ENCODE measurements at regions not wholly inside any gene's neighbourhood (a gene's known extent, or its start where the extent isn't known, plus 50 kb on each side); places are given as distances from the start of the nearest gene placed in this dataset.
A peak's percentile ranks its signal among the peaks of the same experiment; 100 is the strongest.

DNA sequence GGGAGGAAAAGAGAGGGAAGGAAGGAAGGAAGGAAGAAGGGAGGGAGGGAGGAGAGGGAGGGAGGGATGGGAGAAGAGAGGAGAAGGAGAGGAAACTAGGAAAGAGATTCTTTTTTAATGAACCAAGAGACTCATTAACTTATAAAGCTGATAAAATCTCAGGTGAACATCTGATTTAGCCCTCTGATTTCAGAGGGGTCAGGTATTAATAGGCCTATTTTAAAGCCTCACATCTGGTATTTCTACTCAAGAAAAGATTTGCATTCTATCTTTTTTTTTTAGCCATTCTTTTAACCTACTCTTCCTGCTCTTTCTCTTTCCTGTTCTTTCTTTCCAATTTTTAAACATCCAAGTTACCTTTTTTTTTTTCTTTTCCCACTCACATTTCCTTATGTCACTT is 103.3 kb upstream of the CPEB2 start:
- no peak for DNase-seq

DNA sequence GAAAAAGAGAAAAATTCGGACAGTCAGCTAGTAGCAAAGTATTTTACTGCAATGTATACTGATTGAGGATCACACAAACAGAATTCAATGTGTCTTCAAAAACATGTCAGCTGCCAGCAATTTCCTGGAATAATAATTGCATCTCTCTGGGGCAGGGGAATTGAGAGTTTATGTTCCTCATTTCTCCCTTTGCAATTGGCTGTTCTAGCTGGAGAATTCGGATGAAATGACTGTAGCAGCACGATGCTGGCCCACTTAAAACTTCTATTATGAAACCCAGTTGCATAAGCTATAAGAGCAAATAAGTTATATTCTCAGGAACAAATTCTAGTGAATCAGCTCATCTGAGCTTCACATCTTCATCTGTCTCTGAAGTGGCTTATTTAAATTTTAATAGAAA is 99.9 kb upstream of the CPEB2 start:
- DNase-seq: no peak

DNA sequence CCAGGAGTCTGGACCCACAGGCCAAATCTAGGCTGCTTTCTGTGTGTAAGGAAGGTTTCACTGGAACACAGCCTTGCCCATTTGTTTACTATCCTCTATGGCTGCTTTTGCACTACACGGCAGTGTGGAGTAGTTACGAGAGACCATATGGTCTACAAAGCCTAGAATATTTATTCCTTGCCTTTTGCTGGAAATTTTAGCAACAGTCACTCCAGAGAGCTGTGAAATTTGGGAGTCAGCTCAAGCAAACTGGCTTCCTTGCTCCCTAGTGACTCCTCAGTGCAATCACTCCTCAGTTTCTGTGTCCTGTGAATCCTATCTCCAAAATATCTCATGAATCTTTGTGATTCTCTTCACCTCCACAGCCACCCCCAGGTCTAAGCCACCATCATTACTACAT is 99.0 kb upstream of the CPEB2 start:
- no peak for DNase-seq

DNA sequence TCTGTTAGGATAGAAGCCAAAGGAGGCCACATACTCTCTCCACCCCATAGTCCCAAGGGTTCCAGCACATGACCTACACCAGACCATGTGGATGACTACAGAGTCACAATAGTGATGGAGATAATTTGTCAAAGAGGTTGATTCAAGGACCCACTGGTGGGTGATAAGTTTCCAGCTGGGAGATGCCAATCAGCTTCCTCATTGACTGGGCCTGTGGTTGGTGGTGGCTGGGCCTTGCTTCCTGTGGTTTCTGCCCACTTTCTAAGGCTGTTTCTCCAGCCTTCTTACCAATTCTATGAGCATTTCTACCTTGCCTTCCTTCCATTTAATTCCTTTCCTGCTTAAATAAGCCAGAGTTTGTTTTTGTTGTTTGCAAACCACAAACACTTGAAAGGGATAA is 95.5 kb upstream of the CPEB2 start:
- no peak for DNase-seq

DNA sequence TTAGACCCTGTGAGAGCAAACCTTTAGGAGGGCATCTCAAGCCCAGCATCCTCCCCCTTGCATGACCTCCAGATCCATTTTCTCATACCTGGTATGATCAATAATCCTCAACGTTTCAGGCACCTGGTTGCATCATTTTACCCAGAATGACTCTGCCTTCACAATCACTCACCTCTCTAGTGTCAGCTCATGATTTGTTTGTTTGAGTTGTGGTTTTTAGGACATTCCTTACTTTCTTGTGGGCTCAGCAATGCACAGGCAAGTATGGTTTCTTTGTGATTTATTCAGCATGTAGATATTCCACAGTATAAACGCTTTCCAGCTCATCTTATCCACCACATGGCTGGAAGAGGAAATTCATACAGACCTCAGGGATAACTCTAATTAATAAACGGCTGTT is 93.6 kb upstream of the CPEB2 start:
- peak in 1 of 3 experiments; percentile 36 for DNase-seq

DNA sequence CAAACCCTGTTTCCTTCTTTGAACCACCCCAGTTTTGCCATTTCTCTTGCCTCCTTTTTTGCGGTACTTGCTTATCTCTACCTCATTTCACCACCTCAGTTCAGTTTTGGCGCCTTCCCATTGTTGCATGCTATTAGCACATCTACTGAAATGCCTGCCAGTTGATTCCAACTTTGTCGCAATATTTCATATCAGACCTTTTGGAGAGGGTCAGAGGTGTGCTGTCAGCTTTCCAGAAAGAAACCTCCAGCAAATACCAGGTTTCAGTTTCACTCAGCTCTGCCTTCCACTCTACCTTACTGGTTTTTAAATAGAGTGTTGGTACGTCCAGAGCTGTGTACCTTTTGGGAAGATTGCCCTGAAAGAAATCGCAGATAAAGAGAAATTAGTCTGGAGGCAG is 91.9 kb upstream of the CPEB2 start:
- DNase-seq: no peak

DNA sequence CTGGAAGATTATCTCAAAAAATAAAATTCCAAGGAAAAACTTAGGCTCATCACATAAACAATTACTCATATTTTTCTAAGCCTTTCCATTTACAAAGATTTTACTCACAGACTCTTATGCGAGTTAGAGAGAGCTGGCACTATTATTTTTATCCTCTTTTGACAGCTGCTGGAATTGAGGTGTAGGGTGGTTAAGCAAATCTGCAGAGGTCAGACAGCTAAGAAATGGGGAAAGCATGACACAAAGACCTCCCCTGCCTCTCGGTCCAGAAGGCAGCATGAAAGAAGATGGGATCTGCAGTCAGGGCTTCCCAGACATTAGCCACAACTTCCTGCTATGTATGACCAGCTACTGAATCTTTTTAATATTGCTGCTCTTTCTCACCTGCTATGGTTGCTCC is 89.9 kb upstream of the CPEB2 start:
- no peak for DNase-seq

DNA sequence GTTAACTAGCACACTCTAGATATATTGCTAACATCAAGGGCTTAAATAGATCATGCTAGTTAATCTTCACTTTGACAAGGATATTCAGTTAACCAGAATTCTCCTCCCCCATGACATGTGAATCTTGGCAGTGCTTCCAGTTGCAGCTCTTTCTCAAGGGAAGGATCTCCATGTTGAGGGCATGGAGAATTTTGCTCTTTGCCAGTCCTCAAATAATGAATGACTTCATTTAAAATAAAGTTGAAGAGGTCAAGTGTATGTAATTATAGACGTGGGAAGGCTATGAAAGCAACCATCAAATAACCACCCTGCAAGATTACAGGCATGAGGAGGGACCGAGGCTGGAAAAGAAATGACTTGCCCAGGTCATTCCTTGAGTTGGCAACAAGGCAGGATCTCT is 87.3 kb upstream of the CPEB2 start:
- DNase-seq: peak in 1 of 3 experiments; percentile 13

DNA sequence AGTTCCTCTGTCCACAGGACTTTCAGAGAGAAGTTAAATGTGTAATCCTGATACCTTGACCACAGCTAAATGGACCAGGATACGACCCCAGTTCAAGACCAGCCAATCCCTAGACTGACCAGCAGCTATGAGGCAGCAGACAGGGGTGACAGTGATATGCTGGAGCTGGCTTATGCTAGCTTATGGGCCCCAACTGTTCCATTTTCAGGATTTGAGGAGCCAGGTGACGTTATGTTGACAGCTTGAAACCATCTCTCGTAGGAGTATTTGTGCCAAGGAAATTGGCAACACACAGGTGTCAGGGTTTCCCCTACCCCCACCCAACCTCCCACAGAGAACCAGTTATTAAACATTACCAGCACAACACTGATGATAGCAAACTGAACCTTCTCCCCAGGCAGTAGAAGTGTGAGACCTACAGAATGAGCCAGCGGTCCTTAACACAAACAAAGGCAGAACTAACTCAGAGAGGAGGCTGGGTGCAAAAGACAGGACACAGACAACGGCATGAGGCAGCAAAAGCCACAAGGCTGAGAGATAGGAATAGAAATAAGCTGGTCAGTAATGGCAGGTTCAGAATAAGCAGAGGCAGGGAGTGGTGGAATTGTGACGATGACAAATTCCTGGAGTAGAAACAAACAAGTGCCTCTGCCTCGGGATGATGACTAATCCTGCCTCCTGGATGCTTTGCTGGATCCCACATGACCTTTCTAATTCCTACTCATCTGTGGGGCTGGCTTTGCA is 85.6 kb upstream of the CPEB2 start:
- no peak for DNase-seq

DNA sequence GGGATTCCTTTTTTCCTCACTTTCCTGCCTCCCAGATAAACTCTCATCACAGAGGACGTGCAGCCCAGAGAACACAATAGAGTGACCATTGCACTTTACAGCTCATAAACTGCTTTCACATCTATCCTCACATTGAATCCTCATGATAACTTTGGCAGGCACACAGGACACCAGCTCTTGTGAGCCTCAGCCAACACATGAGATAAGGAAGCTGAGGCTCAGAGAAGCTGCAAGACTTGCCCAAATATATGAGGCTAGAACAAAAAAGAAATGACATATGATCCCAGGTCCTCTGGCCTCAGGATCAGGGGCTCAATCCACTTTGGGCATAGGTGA is 85.0 kb upstream of the CPEB2 start:
- no peak for DNase-seq

DNA sequence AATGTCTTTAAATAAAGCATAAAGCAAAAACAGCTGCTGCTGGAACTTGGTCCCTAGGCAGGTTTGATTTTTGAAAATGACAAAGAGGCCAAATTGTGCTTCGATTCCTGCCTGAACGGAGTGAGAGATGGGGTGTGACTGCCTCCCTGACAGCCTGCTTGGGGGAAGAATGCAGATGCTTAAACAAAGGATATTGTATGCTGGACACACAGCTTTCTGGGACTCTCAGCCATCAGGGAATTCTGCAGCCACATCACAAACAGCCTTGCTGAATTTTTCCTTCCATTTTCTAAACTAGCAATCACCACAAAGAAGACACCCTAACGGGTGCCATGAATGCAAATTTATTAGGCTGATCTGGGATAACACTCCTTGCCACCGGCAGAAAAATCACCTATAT is 83.9 kb upstream of the CPEB2 start:
- peak in 1 of 3 experiments; percentile 36 for DNase-seq

DNA sequence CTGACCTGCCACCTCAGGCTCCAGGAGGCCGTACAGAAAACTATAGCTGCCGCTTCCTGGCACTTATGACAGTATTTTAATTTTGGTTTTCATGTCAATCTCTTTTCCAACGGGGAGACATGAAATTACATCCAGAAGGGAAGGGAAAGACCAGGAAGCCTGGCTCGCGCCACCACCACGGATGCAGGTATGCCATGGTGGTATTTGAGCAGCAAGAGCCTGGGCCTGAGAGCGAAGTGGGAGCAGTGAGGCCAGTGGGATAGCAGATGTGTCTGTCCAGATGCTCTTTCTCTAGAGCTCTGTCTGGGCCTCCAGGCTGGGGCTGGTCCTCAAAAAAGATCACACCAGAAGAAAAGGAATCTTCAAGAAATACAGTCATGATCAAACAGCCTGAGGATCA is 82.5 kb upstream of the CPEB2 start:
- DNase-seq: no peak

DNA sequence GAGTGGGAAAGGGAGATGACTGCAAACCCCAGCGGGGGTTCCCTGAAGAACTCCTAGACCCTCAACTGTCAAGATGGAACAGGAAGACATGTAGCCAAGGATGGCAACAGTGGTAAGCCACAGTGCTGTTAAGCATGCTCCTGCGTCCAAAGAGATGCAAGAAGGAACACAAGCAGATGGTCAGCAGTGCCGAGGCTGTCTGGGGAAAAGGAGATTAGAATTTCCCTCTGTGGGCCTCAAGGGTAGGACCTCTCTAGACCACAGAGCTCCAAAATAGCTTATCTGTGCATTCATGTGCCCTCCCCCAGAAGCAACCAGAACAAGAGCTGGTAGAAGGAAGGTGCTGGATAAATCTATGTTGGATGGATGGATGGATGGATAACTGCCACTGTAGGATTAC is 82.0 kb upstream of the CPEB2 start:
- no peak for DNase-seq

DNA sequence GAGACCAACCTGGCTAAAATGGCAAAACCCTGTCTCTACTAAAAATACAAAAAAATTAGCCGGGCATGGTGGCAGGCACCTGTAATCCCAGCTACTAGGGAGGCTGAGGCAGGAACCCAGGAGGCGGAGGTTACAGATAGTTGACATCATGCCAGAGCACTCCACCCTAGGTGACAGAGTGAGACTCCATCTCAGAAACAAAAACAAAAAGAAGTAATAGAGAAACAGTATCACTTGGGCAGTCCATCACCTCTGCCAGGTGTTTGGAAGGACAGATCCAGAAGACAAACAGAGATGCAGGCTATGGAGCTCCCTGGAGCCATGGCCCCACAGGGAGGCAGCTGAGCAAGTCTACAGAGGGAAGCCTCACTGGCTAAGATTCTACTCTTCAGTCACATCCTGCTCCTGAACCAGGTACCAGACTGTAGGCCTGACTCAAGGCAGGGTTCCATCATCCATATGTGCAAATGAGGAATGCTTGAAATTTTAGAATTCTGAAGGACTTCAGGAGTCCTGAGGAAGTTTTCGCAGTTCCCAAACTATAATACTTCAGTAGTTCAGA is 81.4 kb upstream of the CPEB2 start:
- DNase-seq: peak in 1 of 3 experiments; percentile 4

DNA sequence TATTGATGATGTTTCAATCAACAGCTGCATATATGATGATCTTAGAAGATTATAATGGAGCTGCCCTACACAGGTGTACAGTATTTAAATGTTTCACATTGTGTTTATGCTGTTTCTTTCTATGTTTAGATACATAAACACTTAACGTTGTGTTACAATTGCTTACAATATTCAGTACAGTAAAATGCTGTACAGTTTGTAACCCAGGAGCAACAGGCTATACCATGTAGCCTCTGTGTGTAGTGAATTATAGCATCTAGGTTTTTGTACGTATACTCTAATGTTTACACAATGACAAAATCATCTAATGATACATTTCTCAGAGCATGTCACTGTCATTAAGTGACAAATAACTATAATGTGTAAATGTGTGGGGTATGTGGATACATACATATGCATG is 80.5 kb upstream of the CPEB2 start:
- peak in 1 of 3 experiments; percentile 39 for DNase-seq

DNA sequence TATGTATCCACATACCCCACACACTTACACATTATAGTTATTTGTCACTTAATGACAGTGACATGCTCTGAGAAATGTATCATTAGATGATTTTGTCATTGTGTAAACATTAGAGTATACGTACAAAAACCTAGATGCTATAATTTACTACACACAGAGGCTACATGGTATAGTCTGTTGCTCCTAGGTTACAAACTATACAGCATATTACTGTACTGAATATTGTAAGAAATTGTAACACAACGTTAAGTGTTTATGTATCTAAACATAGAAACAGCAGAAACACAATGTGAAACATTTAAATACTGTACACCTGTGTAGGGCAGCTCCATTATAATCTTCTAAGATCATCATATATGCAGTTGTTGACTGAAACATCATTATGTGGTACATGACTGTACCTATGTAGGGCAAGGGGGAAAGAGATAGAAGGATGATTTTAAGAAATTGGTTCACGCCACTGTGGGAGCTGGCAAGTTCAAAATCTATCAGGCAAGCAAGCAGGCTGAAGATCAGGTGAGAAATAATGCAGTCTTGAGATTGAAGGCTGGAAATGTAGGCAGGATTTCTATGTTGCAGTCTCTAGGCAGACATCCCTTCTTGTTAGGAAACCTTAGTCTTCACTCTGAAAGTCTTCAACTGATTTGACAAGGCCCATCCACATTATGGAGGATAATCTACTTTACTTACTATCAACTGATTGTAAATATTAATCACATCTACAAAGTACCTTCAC is 78.0 kb upstream of the CPEB2 start:
- DNase-seq: peak in 1 of 3 experiments; percentile 14

DNA sequence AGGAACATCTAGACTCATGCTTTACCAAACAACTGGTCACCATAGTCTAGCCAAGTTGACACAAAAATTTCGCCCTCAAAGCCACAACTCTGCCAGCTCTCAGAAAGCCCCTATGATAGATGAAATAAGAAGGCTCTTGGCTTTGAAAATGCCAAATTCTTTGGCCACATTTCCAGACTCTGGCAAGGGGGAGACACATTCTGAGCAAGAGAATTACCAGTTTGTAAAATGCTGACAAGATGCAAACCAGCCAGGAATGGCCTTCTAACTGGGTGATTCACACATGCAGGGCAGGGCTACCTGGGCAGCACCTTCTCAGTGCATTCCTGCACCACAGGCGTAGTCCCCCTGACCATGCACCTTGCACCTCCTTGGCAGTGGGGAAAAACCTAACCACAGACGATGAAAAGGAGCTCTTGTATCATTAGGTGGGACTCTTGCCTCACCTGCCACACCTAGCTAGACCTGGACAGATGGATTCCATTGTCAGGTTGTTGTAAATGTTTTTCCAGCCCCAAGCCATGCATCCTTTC is 77.4 kb upstream of the CPEB2 start:
- DNase-seq: no peak

DNA sequence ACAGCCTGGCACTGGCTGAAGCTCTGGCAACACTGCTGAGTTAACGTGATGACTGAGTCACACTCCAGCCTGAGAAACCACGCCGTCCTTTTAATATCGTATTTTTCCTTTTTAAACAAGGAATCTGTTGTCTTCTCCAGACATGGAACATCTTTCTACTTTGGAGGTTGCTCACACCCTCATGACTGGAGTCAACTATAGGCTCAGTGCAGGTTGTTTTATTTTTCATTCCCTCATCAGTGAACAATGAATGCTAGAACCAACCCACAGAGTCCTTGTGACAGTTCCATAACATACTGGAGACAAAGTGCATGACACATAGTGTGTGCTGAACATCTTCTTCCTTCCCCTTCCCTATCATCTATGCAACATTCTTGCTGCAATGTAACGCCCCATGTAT is 76.8 kb upstream of the CPEB2 start:
- no peak for DNase-seq

DNA sequence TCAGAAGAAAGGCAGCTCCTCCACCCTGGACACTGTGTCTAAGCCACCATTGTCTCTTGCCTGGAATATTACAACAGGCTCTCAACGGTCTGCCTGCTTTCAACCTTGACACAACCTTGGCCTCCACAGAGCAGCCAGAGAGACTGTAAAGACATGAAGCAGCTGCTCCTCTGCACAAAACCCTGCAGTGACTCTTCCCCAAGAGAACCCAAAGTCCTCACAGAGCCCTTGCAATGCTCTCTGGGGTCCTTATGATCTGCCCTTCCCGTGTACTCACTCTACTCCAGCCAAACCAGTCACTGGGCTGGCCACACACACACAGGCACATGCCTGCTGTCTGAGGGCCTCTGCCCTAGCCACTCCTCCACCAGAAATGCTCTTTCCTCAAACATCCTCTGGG is 75.9 kb upstream of the CPEB2 start:
- DNase-seq: no peak

DNA sequence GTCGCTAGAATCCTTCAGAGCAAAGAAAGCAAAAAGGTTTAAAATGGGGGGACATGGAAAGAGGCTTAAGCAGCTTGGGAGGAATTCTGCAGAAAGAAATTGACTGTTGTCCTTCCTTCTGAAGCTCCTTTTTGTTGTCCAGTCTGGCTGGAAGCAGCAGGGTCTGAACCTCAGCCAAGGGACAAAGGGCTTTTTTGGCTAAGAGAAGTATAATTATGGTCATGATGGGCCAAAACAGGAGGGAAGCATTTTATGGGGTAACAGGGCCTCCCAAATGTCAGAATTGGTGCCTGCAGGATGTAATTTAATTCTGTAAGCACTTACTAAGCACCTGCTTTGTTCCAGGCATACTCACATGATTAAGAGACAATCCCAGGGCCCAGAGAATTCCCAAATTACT is 74.2 kb upstream of the CPEB2 start:
- DNase-seq: peak in 1 of 3 experiments; percentile 7

DNA sequence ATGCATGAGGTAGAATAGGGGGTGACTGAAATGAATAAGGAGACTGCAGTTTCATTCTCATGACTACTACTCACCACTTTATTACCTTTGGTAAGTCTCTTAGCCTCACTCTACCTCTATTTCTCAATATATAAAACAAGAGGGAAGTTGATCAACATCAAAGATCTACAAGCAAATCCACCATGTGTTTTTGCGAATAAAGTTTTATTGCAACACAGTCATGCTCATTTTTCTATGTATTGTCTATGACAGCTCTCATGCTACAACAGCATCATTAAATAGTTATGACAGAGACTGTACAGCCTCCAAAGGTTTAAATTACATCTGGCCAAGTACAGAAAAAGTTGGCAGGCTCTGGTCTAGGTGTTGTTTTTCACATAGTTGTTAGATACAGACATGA is 72.6 kb upstream of the CPEB2 start:
- DNase-seq: no peak

DNA sequence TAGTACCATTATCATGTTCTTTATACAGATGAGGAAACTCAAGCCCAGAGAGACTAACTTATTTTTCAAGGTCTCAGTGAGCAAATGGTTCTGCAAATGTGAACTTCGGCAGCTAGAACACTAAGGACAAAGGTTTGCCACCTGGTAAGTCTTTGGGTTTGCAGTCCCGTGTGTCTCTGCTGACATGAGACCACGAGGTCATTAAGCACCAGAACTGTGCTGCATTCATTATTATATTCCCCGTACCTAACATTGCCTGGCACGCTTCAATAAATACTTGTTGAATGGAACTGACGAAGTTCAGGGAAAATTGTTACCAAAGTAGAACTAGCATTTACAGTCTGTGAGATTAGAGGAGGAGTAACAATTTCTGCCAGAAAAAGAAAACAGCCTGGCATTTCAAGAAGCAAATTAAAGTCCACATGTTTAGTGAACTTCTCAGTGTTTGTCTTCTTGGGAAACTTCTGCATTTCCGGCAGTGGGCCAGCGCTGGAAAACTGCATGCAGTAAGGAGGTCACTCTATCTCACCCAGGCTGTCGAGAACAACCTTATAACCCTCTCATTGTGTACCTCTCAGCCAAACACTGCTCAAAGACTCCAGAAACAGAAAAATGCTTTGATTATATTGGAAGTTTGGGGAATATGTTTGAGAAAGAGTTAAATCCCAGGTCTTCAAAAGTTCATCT is 67.4 kb upstream of the CPEB2 start:
- no peak for DNase-seq

DNA sequence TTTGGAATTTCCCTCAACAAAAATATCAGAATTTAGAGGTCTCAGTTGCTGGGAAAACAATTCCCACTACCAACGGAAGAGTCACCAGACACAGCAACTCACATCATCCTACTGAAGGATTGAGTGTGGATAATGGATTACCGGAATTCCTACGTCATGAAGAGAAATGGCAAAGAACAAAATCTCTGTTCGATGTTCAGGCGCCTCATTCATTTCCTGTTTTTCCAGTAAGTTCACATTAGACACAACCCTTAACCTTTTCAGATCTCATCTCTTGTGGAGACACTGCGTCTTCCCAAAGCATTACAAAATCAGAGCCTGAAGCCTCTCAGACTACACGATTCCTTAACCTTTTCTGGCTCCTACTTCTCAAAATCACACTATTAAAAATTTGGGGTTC is 58.5 kb upstream of the CPEB2 start:
- DNase-seq: no peak

DNA sequence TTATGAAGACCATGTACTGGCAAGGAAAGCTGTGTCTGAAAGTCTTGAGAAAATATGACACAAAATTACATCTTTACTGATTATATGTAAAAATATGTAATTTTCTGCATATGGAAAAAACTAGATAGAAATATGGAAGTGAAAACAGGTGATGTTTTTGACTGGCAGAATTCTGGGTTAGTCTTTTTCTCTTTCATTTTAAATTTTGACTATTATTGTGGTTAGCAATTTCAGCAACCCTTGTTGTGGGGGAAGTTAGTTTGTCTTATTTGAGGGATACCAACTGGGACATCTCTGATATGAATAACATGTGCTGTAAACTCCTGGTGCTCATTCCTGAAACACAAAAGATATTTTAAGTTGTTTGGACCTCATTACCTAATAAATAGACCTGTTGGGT is 49.9 kb upstream of the CPEB2 start:
- no peak for DNase-seq

Data from NCI-H1417 (cell line).